ENCODE measurements at regions not wholly inside any gene's neighbourhood (a gene's known extent, or its start where the extent isn't known, plus 50 kb on each side); places are given as distances from the start of the nearest gene placed in this dataset.

DNA sequence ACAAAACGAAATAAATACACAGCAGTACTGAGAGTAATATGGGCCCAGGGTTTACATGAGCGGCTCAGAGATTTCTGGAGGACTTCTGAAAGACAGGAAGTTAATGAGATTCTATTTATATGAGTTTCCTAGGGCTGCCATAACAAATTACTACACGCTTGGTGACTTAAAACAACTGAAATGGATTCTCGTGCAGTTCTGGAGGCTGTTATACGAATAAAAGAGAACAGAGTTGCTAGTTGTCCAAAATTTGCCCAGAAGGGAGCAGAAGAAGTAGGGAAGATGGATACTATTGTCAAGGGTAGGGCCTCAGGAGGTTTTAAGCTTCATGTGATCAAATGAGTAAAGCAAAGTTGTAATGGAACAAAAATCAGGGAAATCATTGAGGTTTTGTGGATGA, 173.1 kb upstream of the LYSMD4 start:
- Histone ChIP-seq H4K20me1 (ENCODE audit: control insufficient read depth, insufficient read depth, low read depth, low read length) (no peaks in the 10 kb centered on the region), H3K27me3 (ENCODE audit: control insufficient read depth, low read length) (peaks cover 3% of the 10 kb centered on the region; the same call in 1 of the 2 replicates), H3K4me1 (ENCODE audit: control insufficient read depth, low read length) (no peaks in the 10 kb centered on the region), H3K9me2 (replicated peaks; ENCODE audit: control insufficient read depth, low read length) (no peaks in the 10 kb centered on the region), H3K79me2 (ENCODE audit: control insufficient read depth, low read length) (no peaks in the 10 kb centered on the region), H3K9me3 (ENCODE audit: control insufficient read depth, insufficient read depth, low read length) (no peaks in the 10 kb centered on the region), H3K4me3 (ENCODE audit: low read length) (no peak overlapping the region), H3F3A (ENCODE audit: control insufficient read depth, insufficient read depth) (no peaks in the 10 kb centered on the region), H3K36me3 (ENCODE audit: control insufficient read depth, low read length) (no peaks in the 10 kb centered on the region), H3K27ac (ENCODE audit: low read depth, low read length) (no peak overlapping the region), H3K4me2 (ENCODE audit: low read length) (no peak overlapping the region)
- no peak for TF ChIP-seq CTCF (IDR thresholded peaks at IDR 0.05; ENCODE audit: low read depth, low read length, poor library complexity, severe bottlenecking)
- TF ChIP-seq EZH2phosphoT487 (IDR thresholded peaks at IDR 0.05; ENCODE audit: borderline replicate concordance, low read length): no peak

DNA sequence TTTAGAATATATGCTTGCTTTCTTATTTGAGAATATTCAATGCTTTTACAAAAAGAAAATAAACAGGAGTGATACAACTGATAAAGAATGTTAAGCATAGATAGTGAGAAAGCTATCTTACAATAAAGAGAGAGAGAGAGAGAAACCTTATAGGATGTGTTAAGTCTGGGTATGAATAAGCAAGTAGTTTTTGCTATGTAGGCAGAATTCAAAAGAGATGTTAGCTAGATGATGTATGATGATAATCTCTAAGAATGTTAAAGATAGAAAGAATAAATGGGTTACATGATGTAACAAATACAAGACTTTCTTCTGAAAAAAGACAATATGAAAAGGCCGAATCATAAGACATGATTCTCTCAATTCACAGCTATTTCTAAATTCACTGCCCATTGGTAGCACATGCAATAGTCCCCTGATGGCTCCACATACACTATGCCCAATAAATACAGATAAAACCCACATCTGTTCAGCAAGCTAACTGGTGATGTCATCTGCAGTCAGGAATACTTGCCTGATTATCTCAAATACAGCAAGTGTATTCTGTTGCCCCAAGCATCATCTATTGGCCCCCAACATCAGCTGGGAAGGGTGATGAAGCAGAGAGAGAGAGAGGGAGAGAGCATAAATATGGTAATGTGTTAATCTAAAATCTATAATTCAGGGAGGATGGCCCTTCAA, 169.2 kb upstream of the LYSMD4 start:
- H3K27ac ChIP-seq (ENCODE audit: low read depth, low read length): no peak overlapping the region
- H3K4me1 ChIP-seq (ENCODE audit: control insufficient read depth, low read length): no peaks in the 10 kb centered on the region
- H3K27me3 ChIP-seq (ENCODE audit: control insufficient read depth, low read length): peaks cover 3% of the 10 kb centered on the region; the same call in 1 of the 2 replicates
- H3K4me2 ChIP-seq (ENCODE audit: low read length): no peak overlapping the region
- H3F3A ChIP-seq (ENCODE audit: control insufficient read depth, insufficient read depth): no peaks in the 10 kb centered on the region
- no peaks in the 10 kb centered on the region for H3K79me2 ChIP-seq (ENCODE audit: control insufficient read depth, low read length)
- no peaks in the 10 kb centered on the region for H3K36me3 ChIP-seq (ENCODE audit: control insufficient read depth, low read length)
- TF ChIP-seq EZH2phosphoT487 (IDR thresholded peaks at IDR 0.05; ENCODE audit: borderline replicate concordance, low read length): no peak
- no peak for TF ChIP-seq CTCF (IDR thresholded peaks at IDR 0.05; ENCODE audit: low read depth, low read length, poor library complexity, severe bottlenecking)
- H3K4me3 ChIP-seq (ENCODE audit: low read length): no peak overlapping the region
- no peaks in the 10 kb centered on the region for H4K20me1 ChIP-seq (ENCODE audit: control insufficient read depth, insufficient read depth, low read depth, low read length)
- H3K9me3 ChIP-seq (ENCODE audit: control insufficient read depth, insufficient read depth, low read length): no peaks in the 10 kb centered on the region
- H3K9me2 ChIP-seq (replicated peaks; ENCODE audit: control insufficient read depth, low read length): no peaks in the 10 kb centered on the region

GRCh38 chr15:99895956-99896311, 162.7 kb upstream of the LYSMD4 start:
- no peaks in the 10 kb centered on the region for H3K36me3 ChIP-seq (ENCODE audit: control insufficient read depth, low read length)
- H3K9me2 ChIP-seq (replicated peaks; ENCODE audit: control insufficient read depth, low read length): no peaks in the 10 kb centered on the region
- no peak overlapping the region for H3K27ac ChIP-seq (ENCODE audit: low read depth, low read length)
- no peaks in the 10 kb centered on the region for H3K79me2 ChIP-seq (ENCODE audit: control insufficient read depth, low read length)
- H3K4me1 ChIP-seq (ENCODE audit: control insufficient read depth, low read length): no peaks in the 10 kb centered on the region
- TF ChIP-seq EZH2phosphoT487 (IDR thresholded peaks at IDR 0.05; ENCODE audit: borderline replicate concordance, low read length) (no peak), CTCF (IDR thresholded peaks at IDR 0.05; ENCODE audit: low read depth, low read length, poor library complexity, severe bottlenecking) (no peak)
- H3F3A ChIP-seq (ENCODE audit: control insufficient read depth, insufficient read depth): no peaks in the 10 kb centered on the region
- H4K20me1 ChIP-seq (ENCODE audit: control insufficient read depth, insufficient read depth, low read depth, low read length): no peaks in the 10 kb centered on the region
- H3K9me3 ChIP-seq (ENCODE audit: control insufficient read depth, insufficient read depth, low read length): no peaks in the 10 kb centered on the region
- H3K4me2 ChIP-seq (ENCODE audit: low read length): no peak overlapping the region
- no peak overlapping the region for H3K4me3 ChIP-seq (ENCODE audit: low read length)
- peaks cover 2% of the 10 kb centered on the region; the same call in 1 of the 2 replicates for H3K27me3 ChIP-seq (ENCODE audit: control insufficient read depth, low read length)
